ENCODE measurements at regions not wholly inside any gene's neighbourhood (a gene's known extent, or its start where the extent isn't known, plus 50 kb on each side); places are given as distances from the start of the nearest gene placed in this dataset.
"Not testable (repeated sequence)": the region's sequence is repeated elsewhere in the genome, so short reads cannot be mapped to it uniquely, and the experiment has no call there.

DNA sequence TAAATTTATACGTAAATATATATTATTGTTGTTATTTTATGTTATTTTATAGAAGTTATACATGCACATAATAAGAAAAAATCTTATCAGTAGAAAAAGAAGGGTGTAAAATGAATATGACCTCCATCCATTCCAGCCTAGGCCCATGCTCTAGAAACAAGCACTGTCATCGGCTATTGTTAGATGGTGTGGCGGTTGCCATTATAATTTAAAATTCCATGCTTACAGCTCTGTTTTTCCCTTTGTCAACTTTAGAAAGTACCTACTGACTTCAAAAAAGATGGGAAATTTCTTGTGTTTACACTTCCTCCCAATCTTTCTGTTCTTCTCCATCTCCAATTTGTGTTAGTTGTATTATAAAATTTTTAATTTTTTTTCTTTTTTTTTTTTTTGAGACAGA is 61.9 kb upstream of the RDX start:
- no peaks in the 10 kb centered on the region for H3K36me3 Mint-ChIP-seq (ENCODE audit: low read depth)
- TF ChIP-seq, protein P1, sequence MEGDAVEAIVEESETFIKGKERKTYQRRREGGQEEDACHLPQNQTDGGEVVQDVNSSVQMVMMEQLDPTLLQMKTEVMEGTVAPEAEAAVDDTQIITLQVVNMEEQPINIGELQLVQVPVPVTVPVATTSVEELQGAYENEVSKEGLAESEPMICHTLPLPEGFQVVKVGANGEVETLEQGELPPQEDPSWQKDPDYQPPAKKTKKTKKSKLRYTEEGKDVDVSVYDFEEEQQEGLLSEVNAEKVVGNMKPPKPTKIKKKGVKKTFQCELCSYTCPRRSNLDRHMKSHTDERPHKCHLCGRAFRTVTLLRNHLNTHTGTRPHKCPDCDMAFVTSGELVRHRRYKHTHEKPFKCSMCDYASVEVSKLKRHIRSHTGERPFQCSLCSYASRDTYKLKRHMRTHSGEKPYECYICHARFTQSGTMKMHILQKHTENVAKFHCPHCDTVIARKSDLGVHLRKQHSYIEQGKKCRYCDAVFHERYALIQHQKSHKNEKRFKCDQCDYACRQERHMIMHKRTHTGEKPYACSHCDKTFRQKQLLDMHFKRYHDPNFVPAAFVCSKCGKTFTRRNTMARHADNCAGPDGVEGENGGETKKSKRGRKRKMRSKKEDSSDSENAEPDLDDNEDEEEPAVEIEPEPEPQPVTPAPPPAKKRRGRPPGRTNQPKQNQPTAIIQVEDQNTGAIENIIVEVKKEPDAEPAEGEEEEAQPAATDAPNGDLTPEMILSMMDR (IDR thresholded peaks at IDR 0.05) = no peak
- CTCF ChIA-PET = interaction anchor here (1.3 kb wide), 1 partner anchor 157 kb away, joined by 4 read pairs; no protein-coding TSS in a partner anchor
- H3K4me1 Mint-ChIP-seq = no peaks in the 10 kb centered on the region
- intact Hi-C loops (cut with micrococcal nuclease) = no loop called here
- no peak overlapping the region for H3K27ac Mint-ChIP-seq
- ATAC-seq (ENCODE audit: low read depth) (no peak), DNase-seq (no peak)
- peaks cover 1% of the 10 kb centered on the region for H3K27me3 Mint-ChIP-seq
- H3K9me3 Mint-ChIP-seq = no peaks in the 10 kb centered on the region
- H3K4me3 Mint-ChIP-seq = no peak overlapping the region
- POLR2A ChIA-PET = no interaction called here

DNA sequence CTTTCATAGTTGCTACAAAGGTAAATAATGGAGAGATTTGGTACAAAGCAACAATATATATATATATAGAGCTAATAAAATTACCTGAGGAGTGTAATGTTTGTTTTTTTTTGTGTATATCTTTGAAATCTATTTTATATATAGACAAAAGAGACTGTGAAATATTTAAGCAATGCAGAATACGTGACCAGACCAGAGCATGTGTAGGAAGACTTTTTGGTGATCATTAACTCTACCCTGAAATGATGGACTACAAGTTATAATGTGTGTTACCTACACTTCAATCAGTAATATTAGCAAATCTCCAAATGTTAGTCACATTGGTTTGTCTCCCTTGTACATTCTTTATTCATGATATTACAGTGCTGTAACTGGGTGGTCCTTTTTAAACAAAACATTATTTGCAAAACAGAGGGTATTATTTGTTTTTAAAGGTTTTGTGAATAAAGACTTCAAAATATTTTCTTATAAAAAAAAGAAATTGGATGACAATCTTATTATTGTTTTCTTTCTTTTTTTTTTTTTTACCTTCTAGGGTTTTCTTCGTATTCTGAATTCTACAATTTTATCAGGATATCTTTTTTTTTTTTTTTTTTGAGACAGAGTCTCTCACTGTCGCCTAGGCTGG is 64.5 kb upstream of the RDX start:
- H3K27me3 Mint-ChIP-seq; ATAC-seq (ENCODE audit: low read depth); H3K4me1 Mint-ChIP-seq; H3K9me3 Mint-ChIP-seq; intact Hi-C loops (cut with micrococcal nuclease); DNase-seq; POLR2A ChIA-PET; H3K4me3 Mint-ChIP-seq; CTCF ChIA-PET; H3K27ac Mint-ChIP-seq; H3K36me3 Mint-ChIP-seq (ENCODE audit: low read depth): not testable (repeated sequence)

DNA sequence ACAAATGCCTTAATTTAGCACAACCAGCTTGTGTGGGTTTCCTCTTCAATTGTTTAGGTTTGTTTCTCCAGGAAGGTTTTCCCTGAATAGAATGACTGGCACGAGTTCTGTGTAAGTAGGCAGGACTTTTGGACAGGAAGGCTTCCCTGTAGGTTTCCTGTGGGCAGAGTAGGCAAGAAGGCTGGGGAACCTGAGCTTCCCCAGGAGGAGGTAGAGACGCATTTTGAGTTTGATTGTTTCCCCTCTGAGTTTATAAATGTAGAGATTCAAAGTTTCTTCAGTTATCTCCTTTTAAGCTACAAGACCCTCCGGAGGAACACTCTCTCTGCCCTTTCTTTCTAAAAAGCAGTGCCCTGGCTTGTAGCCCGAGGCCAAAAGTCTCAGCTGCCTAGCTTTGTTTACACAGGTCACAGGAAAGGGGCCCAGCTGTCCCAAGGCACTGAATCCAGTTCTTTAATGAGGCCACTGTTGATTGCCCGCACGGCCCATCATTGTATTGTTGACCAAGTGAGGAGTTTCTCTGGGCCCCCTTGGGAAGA is 66.6 kb upstream of the RDX start:
- ChIA-PET CTCF (interaction anchor here (1.9 kb wide), 1 partner anchor 162 kb away, joined by 8 read pairs; no protein-coding TSS in a partner anchor), POLR2A (no interaction called here)
- H3K9me3 Mint-ChIP-seq = no peaks in the 10 kb centered on the region
- intact Hi-C loops (cut with micrococcal nuclease) = no loop called here
- H3K27me3 Mint-ChIP-seq = peaks cover 1% of the 10 kb centered on the region
- no peak for ATAC-seq (ENCODE audit: low read depth)
- H3K4me3 Mint-ChIP-seq = no peak overlapping the region
- TF ChIP-seq, protein P1 (IDR thresholded peaks at IDR 0.05) = no peak
- no peaks in the 10 kb centered on the region for H3K36me3 Mint-ChIP-seq (ENCODE audit: low read depth)
- no peak overlapping the region for H3K27ac Mint-ChIP-seq
- DNase-seq = no peak
- no peaks in the 10 kb centered on the region for H3K4me1 Mint-ChIP-seq

DNA sequence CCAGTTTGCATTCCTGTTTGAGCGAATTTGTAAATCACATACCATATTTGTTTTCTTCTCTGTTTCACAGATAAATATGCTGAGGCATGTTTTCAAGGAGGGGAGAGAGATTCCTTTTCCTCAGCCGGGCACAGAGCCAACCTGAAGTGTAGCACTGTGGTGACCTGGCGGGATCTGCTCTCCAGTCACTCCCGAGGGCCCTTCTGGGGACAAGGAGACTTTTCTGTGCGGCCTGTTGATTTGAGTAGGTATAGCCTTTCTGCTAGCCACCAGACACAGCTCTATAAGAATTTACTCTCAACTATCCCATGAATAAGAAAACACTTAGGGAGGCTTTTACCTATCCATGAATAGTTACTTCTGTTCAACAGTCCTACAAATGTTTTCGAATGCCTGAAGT is 63.5 kb upstream of the FDX1 start:
- CTCF ChIA-PET = interaction anchor here (5.1 kb wide), 1 partner anchor 165 kb away, joined by 52 read pairs; no protein-coding TSS in a partner anchor
- H3K27me3 Mint-ChIP-seq = peaks cover 4% of the 10 kb centered on the region
- ATAC-seq (ENCODE audit: low read depth) (no peak), DNase-seq (no peak)
- H3K36me3 Mint-ChIP-seq (ENCODE audit: low read depth) = no peaks in the 10 kb centered on the region
- no peak overlapping the region for H3K27ac Mint-ChIP-seq
- no peak overlapping the region for H3K4me3 Mint-ChIP-seq
- TF ChIP-seq, protein P1 (IDR thresholded peaks at IDR 0.05) = no peak
- intact Hi-C loops (cut with micrococcal nuclease) = no loop called here
- H3K4me1 Mint-ChIP-seq = no peaks in the 10 kb centered on the region
- POLR2A ChIA-PET = no interaction called here
- no peaks in the 10 kb centered on the region for H3K9me3 Mint-ChIP-seq

DNA sequence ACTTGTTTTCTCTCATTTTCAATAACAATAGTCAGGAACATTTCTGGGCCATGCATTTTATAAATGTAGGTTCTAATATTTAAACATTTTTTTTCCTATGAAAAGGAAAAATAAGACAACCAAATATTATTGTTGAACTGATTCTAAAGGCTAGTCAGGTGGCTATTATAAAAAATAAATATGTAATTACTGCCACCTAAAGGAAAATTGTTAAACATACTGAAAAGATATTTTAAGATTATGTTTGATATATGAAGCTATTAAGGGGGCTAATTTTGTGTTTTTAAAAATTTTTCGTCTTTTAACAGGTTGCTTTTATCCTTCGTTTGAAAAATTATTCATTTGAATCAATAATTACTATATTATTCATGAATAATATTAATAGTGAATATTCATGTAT is 62.2 kb upstream of the FDX1 start:
- DNase-seq = no peak
- ATAC-seq (ENCODE audit: low read depth) = no peak
- Mint-ChIP-seq H3K27me3 (peaks cover 3% of the 10 kb centered on the region), H3K36me3 (ENCODE audit: low read depth) (no peaks in the 10 kb centered on the region), H3K4me1 (no peaks in the 10 kb centered on the region), H3K27ac (no peak overlapping the region), H3K9me3 (no peaks in the 10 kb centered on the region), H3K4me3 (no peak overlapping the region)
- POLR2A ChIA-PET = interaction anchor here (0.6 kb wide), 1 partner anchor 125 kb away, joined by 3 read pairs; no protein-coding TSS in a partner anchor
- CTCF ChIA-PET = interaction anchor here (0.8 to 5.1 kb wide), 6 partner anchors 8 to 863 kb away, joined by 3 to 52 read pairs (median 6); no protein-coding TSS in a partner anchor
- intact Hi-C loops (cut with micrococcal nuclease) = loop anchor here (1.0 kb wide), 1 partner anchor 166 kb away; no protein-coding TSS in a partner anchor
- TF ChIP-seq, protein P1 (IDR thresholded peaks at IDR 0.05) = no peak

Measured in activated B cell treated with CpG ODN at 0.5 μM for 24 hours (primary cell).